Thyroid gland (tissue), 4 donors: ENCODE measurements at regions not wholly inside any gene's neighbourhood (a gene's known extent, or its start where the extent isn't known, plus 50 kb on each side); places are given as distances from the start of the nearest gene placed in this dataset.

Source experiments
- CTCF ChIP-seq, 6 experiments: fragments of 200-600 bp in 3 of 6; fragments of 450-650 bp in 3 of 6; sonication (generic) in 3 of 6; IDR thresholded peaks; one replicate each; pipeline ENCODE4 v1.5.1; 2016 to 2019; ENCODE audit warnings: antibody characterized with exemption in 6 of 6, mild to moderate bottlenecking in 2 of 6, inconsistent platforms in 1 of 6, moderate library complexity in 1 of 6
- POLR2A ChIP-seq, 2 donors: fragments of 450-650 bp; IDR thresholded peaks; one replicate each; pipeline ENCODE4 v1.6.1; 2017; ENCODE audit warnings: antibody characterized with exemption in 2 of 2, mild to moderate bottlenecking in 2 of 2, moderate library complexity in 1 of 2

GRCh38 chr12:105846331-105846730 is 292.4 kb downstream of the NUAK1 start:
- TF ChIP-seq POLR2A (IDR thresholded peaks at IDR 0.05) = no peak
- TF ChIP-seq CTCF (IDR thresholded peaks at IDR 0.05) = no peak
